Hepatocyte (in vitro differentiated cells): ENCODE measurements at regions not wholly inside any gene's neighbourhood (a gene's known extent, or its start where the extent isn't known, plus 50 kb on each side); places are given as distances from the start of the nearest gene placed in this dataset.
A peak's percentile ranks its signal among the peaks of the same experiment; 100 is the strongest.

Experiments
- DNase-seq: peaks from one replicate; pipeline ENCODE4 v3.0.0-alpha.2; 2016; ENCODE audit warnings: low spot score
- H2AFZ ChIP-seq: fragments of 200-600 bp; sonication (generic); 2 replicates; pipeline ENCODE4 v1.6.0; 2016; ENCODE audit warnings: antibody characterized with exemption, mild to moderate bottlenecking
- H3K27ac ChIP-seq: fragments of 200-600 bp; sonication (generic); 2 replicates; pipeline ENCODE4 v1.5.1; 2016; ENCODE audit warnings: mild to moderate bottlenecking
- H3K27me3 ChIP-seq: fragments of 200-600 bp; sonication (generic); 2 replicates; pipeline ENCODE4 v1.6.1; 2016
- H3K36me3 ChIP-seq: fragments of 200-600 bp; sonication (generic); replicated peaks from 2 replicates; pipeline ENCODE4 v1.5.1; 2016; ENCODE audit warnings: low read depth; ENCODE audit not compliant: insufficient read depth
- H3K4me1 ChIP-seq: fragments of 200-600 bp; sonication (generic); 2 replicates; pipeline ENCODE4 v1.5.1; 2016; ENCODE audit warnings: mild to moderate bottlenecking, moderate library complexity; ENCODE audit not compliant: insufficient read depth
- H3K4me2 ChIP-seq: fragments of 200-600 bp; sonication (generic); 2 replicates; pipeline ENCODE4 v1.6.0; 2016
- H3K4me3 ChIP-seq: fragments of 200-600 bp; sonication (generic); 2 replicates; pipeline ENCODE4 v1.5.1; 2016; ENCODE audit warnings: mild to moderate bottlenecking
- H3K79me2 ChIP-seq: fragments of 200-600 bp; sonication (generic); 2 replicates; pipeline ENCODE4 v1.6.0; 2017; ENCODE audit warnings: mild to moderate bottlenecking
- H3K9me2 ChIP-seq: fragments of 200-600 bp; sonication (generic); replicated peaks from 2 replicates; pipeline ENCODE4 v1.6.0; 2017; ENCODE audit warnings: mild to moderate bottlenecking; ENCODE audit not compliant: insufficient read depth
- H3K9me3 ChIP-seq: fragments of 200-600 bp; sonication (generic); 2 replicates; pipeline ENCODE4 v1.5.1; 2016; ENCODE audit warnings: low read depth, mild to moderate bottlenecking
- H4K20me1 ChIP-seq: fragments of 200-600 bp; sonication (generic); 2 replicates; pipeline ENCODE4 v1.6.0; 2016; ENCODE audit warnings: mild to moderate bottlenecking; ENCODE audit not compliant: insufficient read depth, poor library complexity, severe bottlenecking
- EZH2 ChIP-seq: fragments of 200-600 bp; sonication (generic); IDR thresholded peaks from 2 replicates; pipeline ENCODE4 v1.6.1; 2016; ENCODE audit warnings: antibody characterized with exemption, mild to moderate bottlenecking, borderline replicate concordance
- EZH2phosphoT487 ChIP-seq: fragments of 200-600 bp; sonication (generic); IDR thresholded peaks from one replicate; pipeline ENCODE4 v1.6.1; 2018; ENCODE audit warnings: antibody characterized with exemption, mild to moderate bottlenecking, low read depth, moderate library complexity; ENCODE audit not compliant: unreplicated experiment, severe bottlenecking
- WGBS: methylation state at CpG from one replicate; pipeline ENCODE4 v1.1.6; 2016; ENCODE audit warnings: low lambda C conversion rate; ENCODE audit errors: missing lambda C conversion rate; 5-methylcytosine and 5-hydroxymethylcytosine counted together
- TF ChIP-seq, protein P1 (sequence below): fragments of 200-600 bp; sonication (generic); IDR thresholded peaks from 2 replicates; pipeline ENCODE4 v1.5.1; 2016; ENCODE audit warnings: antibody characterized with exemption, mild to moderate bottlenecking; ENCODE audit not compliant: poor library complexity

DNA sequence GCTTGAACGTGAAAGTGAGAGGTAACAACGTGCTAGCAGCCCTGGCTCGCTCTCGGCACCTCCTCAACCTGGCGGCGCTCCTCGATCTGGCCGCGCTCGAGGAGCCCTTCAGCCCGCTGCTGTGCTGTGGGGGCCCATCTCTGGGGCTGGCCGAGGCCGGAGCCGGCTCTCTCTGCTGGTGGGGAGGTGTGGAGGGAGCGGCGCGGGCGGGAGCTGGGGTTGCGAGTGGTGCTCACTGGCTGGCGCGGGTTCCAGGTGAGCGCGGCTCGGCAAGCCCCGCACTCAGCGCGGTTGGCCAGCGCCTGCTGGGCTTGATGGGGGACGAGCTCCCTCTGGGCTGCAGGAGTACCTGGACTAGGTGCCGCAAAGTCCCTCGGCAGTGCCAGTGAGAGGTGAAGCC lies 52.5 kb upstream of the RPS6KA2 start:
- no peaks in the 10 kb centered on the region for H3K27me3 ChIP-seq
- H4K20me1 ChIP-seq, result no peaks in the 10 kb centered on the region
- no peaks in the 10 kb centered on the region for H3K36me3 ChIP-seq
- H3K27ac ChIP-seq, result no peak overlapping the region
- TF ChIP-seq EZH2phosphoT487 (no peak), EZH2 (no peak)
- TF ChIP-seq, protein P1, sequence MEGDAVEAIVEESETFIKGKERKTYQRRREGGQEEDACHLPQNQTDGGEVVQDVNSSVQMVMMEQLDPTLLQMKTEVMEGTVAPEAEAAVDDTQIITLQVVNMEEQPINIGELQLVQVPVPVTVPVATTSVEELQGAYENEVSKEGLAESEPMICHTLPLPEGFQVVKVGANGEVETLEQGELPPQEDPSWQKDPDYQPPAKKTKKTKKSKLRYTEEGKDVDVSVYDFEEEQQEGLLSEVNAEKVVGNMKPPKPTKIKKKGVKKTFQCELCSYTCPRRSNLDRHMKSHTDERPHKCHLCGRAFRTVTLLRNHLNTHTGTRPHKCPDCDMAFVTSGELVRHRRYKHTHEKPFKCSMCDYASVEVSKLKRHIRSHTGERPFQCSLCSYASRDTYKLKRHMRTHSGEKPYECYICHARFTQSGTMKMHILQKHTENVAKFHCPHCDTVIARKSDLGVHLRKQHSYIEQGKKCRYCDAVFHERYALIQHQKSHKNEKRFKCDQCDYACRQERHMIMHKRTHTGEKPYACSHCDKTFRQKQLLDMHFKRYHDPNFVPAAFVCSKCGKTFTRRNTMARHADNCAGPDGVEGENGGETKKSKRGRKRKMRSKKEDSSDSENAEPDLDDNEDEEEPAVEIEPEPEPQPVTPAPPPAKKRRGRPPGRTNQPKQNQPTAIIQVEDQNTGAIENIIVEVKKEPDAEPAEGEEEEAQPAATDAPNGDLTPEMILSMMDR, result no peak
- DNase-seq, result no peak
- peaks cover 12% of the 10 kb centered on the region for H3K4me1 ChIP-seq
- H3K4me2 ChIP-seq, result no peak overlapping the region
- H3K9me2 ChIP-seq, result no peaks in the 10 kb centered on the region
- H3K79me2 ChIP-seq, result no peaks in the 10 kb centered on the region
- WGBS, result 97% methylated on average over 30 of the region's 31 CpGs
- H3K9me3 ChIP-seq, result no peaks in the 10 kb centered on the region
- H3K4me3 ChIP-seq, result no peak overlapping the region
- no peak overlapping the region for H2AFZ ChIP-seq

DNA sequence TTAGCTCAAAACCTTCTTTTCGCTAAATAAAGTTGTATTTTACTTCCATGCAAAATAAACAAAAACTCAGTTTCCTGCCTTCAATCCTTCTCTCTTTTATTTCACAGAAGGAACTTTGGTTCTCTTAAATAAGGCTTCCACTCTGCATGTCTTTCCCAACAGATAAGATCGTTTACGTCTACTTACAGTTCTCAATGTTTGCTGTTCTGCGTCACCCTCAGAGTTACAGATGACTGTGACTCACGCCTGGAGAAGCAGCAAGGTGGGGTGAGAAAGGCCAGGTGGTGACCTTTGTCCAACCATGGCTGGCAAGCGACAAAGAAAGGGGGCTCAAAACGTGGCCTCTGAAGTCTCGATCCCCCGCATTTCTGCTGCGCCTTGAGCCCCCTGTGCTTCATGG lies 51.4 kb upstream of the RPS6KA2 start:
- Histone ChIP-seq H3K4me3 (no peak overlapping the region), H3K79me2 (no peaks in the 10 kb centered on the region), H3K4me1 (peaks cover 12% of the 10 kb centered on the region), H3K27ac (peak overlapping the region; percentile 91), H2AFZ (no peak overlapping the region), H3K4me2 (peak overlapping the region; percentile 26), H3K36me3 (no peaks in the 10 kb centered on the region), H3K9me3 (no peaks in the 10 kb centered on the region), H3K27me3 (no peaks in the 10 kb centered on the region), H4K20me1 (no peaks in the 10 kb centered on the region), H3K9me2 (no peaks in the 10 kb centered on the region)
- TF ChIP-seq EZH2, result no peak
- no peak for TF ChIP-seq EZH2phosphoT487
- TF ChIP-seq, protein P1, result no peak
- peak; percentile 81 for DNase-seq
- 47% methylated on average over 10 of the region's 10 CpGs for WGBS

DNA sequence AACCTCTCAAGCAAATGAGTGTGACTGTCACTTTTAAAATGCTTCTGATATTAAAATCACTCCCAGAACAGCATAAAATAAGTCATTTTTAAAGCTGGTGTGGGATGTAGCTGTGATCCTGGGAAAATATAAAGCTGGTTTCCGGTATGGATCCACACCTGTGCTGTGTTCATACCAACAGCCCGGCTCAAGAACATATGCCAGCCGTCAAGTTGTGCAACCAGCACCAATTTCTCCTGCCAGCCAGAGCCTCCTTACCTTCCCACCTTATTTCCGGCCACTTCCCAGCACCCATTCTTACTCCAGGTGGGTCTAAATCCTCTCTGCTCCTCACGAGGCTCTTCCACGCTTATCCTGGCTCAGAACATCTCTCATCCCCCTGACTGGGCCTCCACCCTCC lies 50.9 kb upstream of the RPS6KA2 start:
- Histone ChIP-seq H3K4me1 (peaks cover 12% of the 10 kb centered on the region), H3K79me2 (no peaks in the 10 kb centered on the region), H4K20me1 (no peaks in the 10 kb centered on the region), H3K27ac (peak overlapping the region; percentile 91), H3K9me2 (no peaks in the 10 kb centered on the region), H3K4me3 (no peak overlapping the region), H2AFZ (no peak overlapping the region), H3K27me3 (no peaks in the 10 kb centered on the region), H3K4me2 (peak overlapping the region; percentile 26), H3K36me3 (no peaks in the 10 kb centered on the region), H3K9me3 (no peaks in the 10 kb centered on the region)
- TF ChIP-seq EZH2phosphoT487 (no peak), EZH2 (no peak)
- TF ChIP-seq, protein P1, result no peak
- DNase-seq, result no peak
- 90% methylated on average over 6 of the region's 6 CpGs for WGBS
